K562 (cell line): ENCODE measurements at regions not wholly inside any gene's neighbourhood (a gene's known extent, or its start where the extent isn't known, plus 50 kb on each side); places are given as distances from the start of the nearest gene placed in this dataset.

Experiments used
- DDX20 ChIP-seq: fragments of 450-650 bp; IDR thresholded peaks from 2 replicates; pipeline ENCODE4 v1.6.1; 2016; ENCODE audit warnings: missing genetic modification characterization, low read depth, mild to moderate bottlenecking, missing compliant biosample characterization, moderate library complexity
- HCFC1 ChIP-seq: IDR thresholded peaks from 2 replicates; pipeline ENCODE4 v1.6.1; 2012; ENCODE audit warnings: low read depth, low read length, improper control_type of control experiment
- HINFP ChIP-seq: fragments of 450-650 bp; conservative IDR thresholded peaks from 2 replicates; pipeline ENCODE4 v1.6.1; 2016; ENCODE audit warnings: missing genetic modification characterization, low read depth, mild to moderate bottlenecking, control low read depth, missing compliant biosample characterization
- HLTF ChIP-seq: fragments of 450-650 bp; IDR thresholded peaks from 2 replicates; pipeline ENCODE4 v1.6.1; 2016
- NFATC3 ChIP-seq: fragments of 450-650 bp; IDR thresholded peaks from 2 replicates; pipeline ENCODE4 v1.6.1; 2017; ENCODE audit warnings: mild to moderate bottlenecking
- PCBP2 ChIP-seq: fragments of 200-400 bp; formaldehyde crosslinking; IDR thresholded peaks from 2 replicates; pipeline ENCODE4 v1.6.1; 2018; ENCODE audit warnings: low read length, low read depth, mild to moderate bottlenecking, moderate library complexity; ENCODE audit not compliant: poor library complexity, severe bottlenecking
- RAD21 ChIP-seq, 2 experiments: fragments of 250-450 bp in 1 of 2; fragments of 450-650 bp in 1 of 2; sonication (Bioruptor Pico) in 1 of 2; formaldehyde crosslinking in 1 of 2; IDR thresholded peaks in 1 of 2; conservative IDR thresholded peaks in 1 of 2; 2 replicates each; pipeline versions ENCODE4 v1.4.0 to v1.8.0; 2020 to 2022; ENCODE audit warnings: mild to moderate bottlenecking in 2 of 2, moderate library complexity in 1 of 2
- RBM14 ChIP-seq: fragments of 200-400 bp; formaldehyde crosslinking; IDR thresholded peaks from 2 replicates; pipeline ENCODE4 v1.6.1; 2018; ENCODE audit warnings: low read depth, mild to moderate bottlenecking, low read length, moderate library complexity, borderline replicate concordance; ENCODE audit not compliant: insufficient read depth
- TAF15 ChIP-seq: fragments of 200-400 bp; formaldehyde crosslinking; IDR thresholded peaks from 2 replicates; pipeline ENCODE4 v1.6.1; 2017; ENCODE audit warnings: mild to moderate bottlenecking, low read depth, low read length, moderate library complexity
- ZNF175 ChIP-seq: fragments of 200-800 bp; sonication (Bioruptor generic); IDR thresholded peaks from 2 replicates; pipeline ENCODE4 v1.6.1; 2016; ENCODE audit warnings: low read depth, mild to moderate bottlenecking, missing genetic modification characterization, missing compliant biosample characterization
- ZNF347 ChIP-seq: fragments of 450-650 bp; formaldehyde crosslinking; IDR thresholded peaks from 2 replicates; pipeline ENCODE4 v1.4.0; 2020; ENCODE audit warnings: low read depth, mild to moderate bottlenecking, moderate library complexity
- ZNF445 ChIP-seq: fragments of 250-450 bp; sonication (Bioruptor Pico); IDR thresholded peaks from 2 replicates; pipeline ENCODE4 v1.4.0; 2020; ENCODE audit warnings: low read depth, mild to moderate bottlenecking, moderate library complexity
- TF ChIP-seq, protein P1 (sequence below): fragments of 450-650 bp; IDR thresholded peaks from 2 replicates; pipeline ENCODE4 v1.6.1; 2016; ENCODE audit warnings: mild to moderate bottlenecking, moderate library complexity

- TF ChIP-seq, protein P1, sequence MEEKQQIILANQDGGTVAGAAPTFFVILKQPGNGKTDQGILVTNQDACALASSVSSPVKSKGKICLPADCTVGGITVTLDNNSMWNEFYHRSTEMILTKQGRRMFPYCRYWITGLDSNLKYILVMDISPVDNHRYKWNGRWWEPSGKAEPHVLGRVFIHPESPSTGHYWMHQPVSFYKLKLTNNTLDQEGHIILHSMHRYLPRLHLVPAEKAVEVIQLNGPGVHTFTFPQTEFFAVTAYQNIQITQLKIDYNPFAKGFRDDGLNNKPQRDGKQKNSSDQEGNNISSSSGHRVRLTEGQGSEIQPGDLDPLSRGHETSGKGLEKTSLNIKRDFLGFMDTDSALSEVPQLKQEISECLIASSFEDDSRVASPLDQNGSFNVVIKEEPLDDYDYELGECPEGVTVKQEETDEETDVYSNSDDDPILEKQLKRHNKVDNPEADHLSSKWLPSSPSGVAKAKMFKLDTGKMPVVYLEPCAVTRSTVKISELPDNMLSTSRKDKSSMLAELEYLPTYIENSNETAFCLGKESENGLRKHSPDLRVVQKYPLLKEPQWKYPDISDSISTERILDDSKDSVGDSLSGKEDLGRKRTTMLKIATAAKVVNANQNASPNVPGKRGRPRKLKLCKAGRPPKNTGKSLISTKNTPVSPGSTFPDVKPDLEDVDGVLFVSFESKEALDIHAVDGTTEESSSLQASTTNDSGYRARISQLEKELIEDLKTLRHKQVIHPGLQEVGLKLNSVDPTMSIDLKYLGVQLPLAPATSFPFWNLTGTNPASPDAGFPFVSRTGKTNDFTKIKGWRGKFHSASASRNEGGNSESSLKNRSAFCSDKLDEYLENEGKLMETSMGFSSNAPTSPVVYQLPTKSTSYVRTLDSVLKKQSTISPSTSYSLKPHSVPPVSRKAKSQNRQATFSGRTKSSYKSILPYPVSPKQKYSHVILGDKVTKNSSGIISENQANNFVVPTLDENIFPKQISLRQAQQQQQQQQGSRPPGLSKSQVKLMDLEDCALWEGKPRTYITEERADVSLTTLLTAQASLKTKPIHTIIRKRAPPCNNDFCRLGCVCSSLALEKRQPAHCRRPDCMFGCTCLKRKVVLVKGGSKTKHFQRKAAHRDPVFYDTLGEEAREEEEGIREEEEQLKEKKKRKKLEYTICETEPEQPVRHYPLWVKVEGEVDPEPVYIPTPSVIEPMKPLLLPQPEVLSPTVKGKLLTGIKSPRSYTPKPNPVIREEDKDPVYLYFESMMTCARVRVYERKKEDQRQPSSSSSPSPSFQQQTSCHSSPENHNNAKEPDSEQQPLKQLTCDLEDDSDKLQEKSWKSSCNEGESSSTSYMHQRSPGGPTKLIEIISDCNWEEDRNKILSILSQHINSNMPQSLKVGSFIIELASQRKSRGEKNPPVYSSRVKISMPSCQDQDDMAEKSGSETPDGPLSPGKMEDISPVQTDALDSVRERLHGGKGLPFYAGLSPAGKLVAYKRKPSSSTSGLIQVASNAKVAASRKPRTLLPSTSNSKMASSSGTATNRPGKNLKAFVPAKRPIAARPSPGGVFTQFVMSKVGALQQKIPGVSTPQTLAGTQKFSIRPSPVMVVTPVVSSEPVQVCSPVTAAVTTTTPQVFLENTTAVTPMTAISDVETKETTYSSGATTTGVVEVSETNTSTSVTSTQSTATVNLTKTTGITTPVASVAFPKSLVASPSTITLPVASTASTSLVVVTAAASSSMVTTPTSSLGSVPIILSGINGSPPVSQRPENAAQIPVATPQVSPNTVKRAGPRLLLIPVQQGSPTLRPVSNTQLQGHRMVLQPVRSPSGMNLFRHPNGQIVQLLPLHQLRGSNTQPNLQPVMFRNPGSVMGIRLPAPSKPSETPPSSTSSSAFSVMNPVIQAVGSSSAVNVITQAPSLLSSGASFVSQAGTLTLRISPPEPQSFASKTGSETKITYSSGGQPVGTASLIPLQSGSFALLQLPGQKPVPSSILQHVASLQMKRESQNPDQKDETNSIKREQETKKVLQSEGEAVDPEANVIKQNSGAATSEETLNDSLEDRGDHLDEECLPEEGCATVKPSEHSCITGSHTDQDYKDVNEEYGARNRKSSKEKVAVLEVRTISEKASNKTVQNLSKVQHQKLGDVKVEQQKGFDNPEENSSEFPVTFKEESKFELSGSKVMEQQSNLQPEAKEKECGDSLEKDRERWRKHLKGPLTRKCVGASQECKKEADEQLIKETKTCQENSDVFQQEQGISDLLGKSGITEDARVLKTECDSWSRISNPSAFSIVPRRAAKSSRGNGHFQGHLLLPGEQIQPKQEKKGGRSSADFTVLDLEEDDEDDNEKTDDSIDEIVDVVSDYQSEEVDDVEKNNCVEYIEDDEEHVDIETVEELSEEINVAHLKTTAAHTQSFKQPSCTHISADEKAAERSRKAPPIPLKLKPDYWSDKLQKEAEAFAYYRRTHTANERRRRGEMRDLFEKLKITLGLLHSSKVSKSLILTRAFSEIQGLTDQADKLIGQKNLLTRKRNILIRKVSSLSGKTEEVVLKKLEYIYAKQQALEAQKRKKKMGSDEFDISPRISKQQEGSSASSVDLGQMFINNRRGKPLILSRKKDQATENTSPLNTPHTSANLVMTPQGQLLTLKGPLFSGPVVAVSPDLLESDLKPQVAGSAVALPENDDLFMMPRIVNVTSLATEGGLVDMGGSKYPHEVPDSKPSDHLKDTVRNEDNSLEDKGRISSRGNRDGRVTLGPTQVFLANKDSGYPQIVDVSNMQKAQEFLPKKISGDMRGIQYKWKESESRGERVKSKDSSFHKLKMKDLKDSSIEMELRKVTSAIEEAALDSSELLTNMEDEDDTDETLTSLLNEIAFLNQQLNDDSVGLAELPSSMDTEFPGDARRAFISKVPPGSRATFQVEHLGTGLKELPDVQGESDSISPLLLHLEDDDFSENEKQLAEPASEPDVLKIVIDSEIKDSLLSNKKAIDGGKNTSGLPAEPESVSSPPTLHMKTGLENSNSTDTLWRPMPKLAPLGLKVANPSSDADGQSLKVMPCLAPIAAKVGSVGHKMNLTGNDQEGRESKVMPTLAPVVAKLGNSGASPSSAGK: no peak
- TF ChIP-seq ZNF347 (CRISPR knock-in tag): no peak
- no peak for TF ChIP-seq HCFC1
- no peak for TF ChIP-seq DDX20 (tag)
- no peak for TF ChIP-seq HLTF
- TF ChIP-seq NFATC3: peak; percentile 33; the same call in 1 of the 2 replicates
- TF ChIP-seq PCBP2: no peak
- TF ChIP-seq ZNF175 (CRISPR knock-in tag): no peak; the same call in 1 of the 2 replicates
- no peak for TF ChIP-seq TAF15
- TF ChIP-seq RAD21 (CRISPR knock-in tag; conservative IDR thresholded peaks at IDR 0.05 in 1 of 2, IDR thresholded peaks at IDR 0.05 in 1 of 2): no peak
- no peak for TF ChIP-seq RBM14
- no peak for TF ChIP-seq HINFP (tag)
- TF ChIP-seq ZNF445 (CRISPR knock-in tag): no peak
Measured at GRCh38 chr6:26187981-26188635, 100.9 kb downstream of the HFE start (continued).
